ENCODE measurements at regions not wholly inside any gene's neighbourhood (a gene's known extent, or its start where the extent isn't known, plus 50 kb on each side); places are given as distances from the start of the nearest gene placed in this dataset.

DNA sequence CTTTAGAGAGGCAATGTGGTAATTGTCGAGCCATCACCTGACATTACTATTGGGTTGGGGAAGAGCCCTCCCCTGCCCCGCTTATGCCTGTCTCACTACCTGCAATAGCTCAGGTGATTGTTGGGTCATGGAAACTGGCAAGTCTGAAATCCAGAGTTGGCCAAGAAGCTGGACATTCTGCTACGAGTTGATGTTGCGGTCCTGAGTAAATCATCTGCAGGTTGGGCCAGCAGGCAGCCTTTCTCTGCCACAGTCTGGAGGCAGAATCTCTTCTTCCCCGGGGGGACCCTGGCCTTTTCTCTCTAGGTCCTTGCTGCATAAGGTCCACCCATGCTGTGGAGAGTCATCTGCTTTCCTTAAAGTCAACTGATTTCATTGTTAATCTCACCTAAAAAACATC is 142.4 kb downstream of the THBS2 start:
- TF ChIP-seq, protein P1, sequence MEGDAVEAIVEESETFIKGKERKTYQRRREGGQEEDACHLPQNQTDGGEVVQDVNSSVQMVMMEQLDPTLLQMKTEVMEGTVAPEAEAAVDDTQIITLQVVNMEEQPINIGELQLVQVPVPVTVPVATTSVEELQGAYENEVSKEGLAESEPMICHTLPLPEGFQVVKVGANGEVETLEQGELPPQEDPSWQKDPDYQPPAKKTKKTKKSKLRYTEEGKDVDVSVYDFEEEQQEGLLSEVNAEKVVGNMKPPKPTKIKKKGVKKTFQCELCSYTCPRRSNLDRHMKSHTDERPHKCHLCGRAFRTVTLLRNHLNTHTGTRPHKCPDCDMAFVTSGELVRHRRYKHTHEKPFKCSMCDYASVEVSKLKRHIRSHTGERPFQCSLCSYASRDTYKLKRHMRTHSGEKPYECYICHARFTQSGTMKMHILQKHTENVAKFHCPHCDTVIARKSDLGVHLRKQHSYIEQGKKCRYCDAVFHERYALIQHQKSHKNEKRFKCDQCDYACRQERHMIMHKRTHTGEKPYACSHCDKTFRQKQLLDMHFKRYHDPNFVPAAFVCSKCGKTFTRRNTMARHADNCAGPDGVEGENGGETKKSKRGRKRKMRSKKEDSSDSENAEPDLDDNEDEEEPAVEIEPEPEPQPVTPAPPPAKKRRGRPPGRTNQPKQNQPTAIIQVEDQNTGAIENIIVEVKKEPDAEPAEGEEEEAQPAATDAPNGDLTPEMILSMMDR (IDR thresholded peaks at IDR 0.05) = no peak
- TF ChIP-seq POLR2A (IDR thresholded peaks at IDR 0.05) = no peak

Data from heart left ventricle (tissue), 13 donors.